NCI-H146 treated with DMSO at 0.1 percent for 48 hours (cell line): ENCODE measurements at regions not wholly inside any gene's neighbourhood (a gene's known extent, or its start where the extent isn't known, plus 50 kb on each side); places are given as distances from the start of the nearest gene placed in this dataset.

Experiments used
- DNase-seq: peaks from one replicate; lab custom pipeline; 2025; ENCODE audit not compliant: unreplicated experiment; lab: John Stamatoyannopoulos, UW

- DNase-seq = no peak
These were observed 278.8 kb downstream of the RPS24 start for GRCh38 chr10:78312197-78313047.

- no peak for DNase-seq
These were observed 279.4 kb downstream of the RPS24 start for GRCh38 chr10:78313048-78313381.

GRCh38 chr10:78313636-78314035 lies 280.0 kb downstream of the RPS24 start:
- no peak for DNase-seq

- DNase-seq = no peak
These were observed 281.0 kb downstream of the RPS24 start for GRCh38 chr10:78314651-78315050.

- no peak for DNase-seq
These were observed 282.8 kb downstream of the RPS24 start for GRCh38 chr10:78316451-78316931.

GRCh38 chr10:78318305-78318704 lies 284.6 kb downstream of the RPS24 start:
- DNase-seq = no peak

- no peak for DNase-seq
These were observed 285.7 kb downstream of the RPS24 start for GRCh38 chr10:78319371-78319770.

GRCh38 chr10:78319841-78320240 lies 286.2 kb downstream of the RPS24 start:
- DNase-seq = no peak

- DNase-seq = no peak
These were observed 286.8 kb downstream of the RPS24 start for GRCh38 chr10:78320506-78320905.

- DNase-seq = no peak
These were observed 287.3 kb downstream of the RPS24 start for GRCh38 chr10:78321000-78321399.

- no peak for DNase-seq
These were observed 287.8 kb downstream of the RPS24 start for GRCh38 chr10:78321500-78321899.

GRCh38 chr10:78326372-78326771 lies 292.7 kb downstream of the RPS24 start:
- no peak for DNase-seq

- no peak for DNase-seq
These were observed 294.3 kb downstream of the RPS24 start for GRCh38 chr10:78327778-78328591.

- DNase-seq = no peak
These were observed 295.1 kb downstream of the RPS24 start for GRCh38 chr10:78328592-78329404.

GRCh38 chr10:78330884-78331283 lies 297.2 kb downstream of the RPS24 start:
- DNase-seq = no peak

- peak; percentile 11 for DNase-seq
These were observed 297.8 kb downstream of the RPS24 start for GRCh38 chr10:78331391-78331922.

- DNase-seq = no peak
These were observed 298.3 kb downstream of the RPS24 start for GRCh38 chr10:78332012-78332411.

GRCh38 chr10:78332657-78333056 lies 299.0 kb downstream of the RPS24 start:
- DNase-seq = no peak

- no peak for DNase-seq
These were observed 299.9 kb downstream of the RPS24 start for GRCh38 chr10:78333362-78334143.

- no peak for DNase-seq
These were observed 301.7 kb downstream of the RPS24 start for GRCh38 chr10:78335371-78335690.
